Liver (tissue), 8 donors: ENCODE measurements at regions not wholly inside any gene's neighbourhood (a gene's known extent, or its start where the extent isn't known, plus 50 kb on each side); places are given as distances from the start of the nearest gene placed in this dataset.

Experiments
- DNase-seq: peaks from one replicate; pipeline ENCODE4 v3.0.0-alpha.2; 2017; ENCODE audit warnings: low spot score
- H3K27ac ChIP-seq, 2 donors: one replicate each; pipeline ENCODE4 v1.7.0; 2013; ENCODE audit warnings: inconsistent platforms in 2 of 2, low read length in 2 of 2, control low read depth in 1 of 2, low read depth in 1 of 2, mild to moderate bottlenecking in 1 of 2
- H3K27me3 ChIP-seq, 4 donors: one replicate each; pipeline versions ENCODE4 v1.6.1 to v1.7.0; 2013; ENCODE audit warnings: low read length in 3 of 4, inconsistent platforms in 1 of 4, mild to moderate bottlenecking in 1 of 4, moderate library complexity in 1 of 4; ENCODE audit not compliant: control insufficient read depth in 4 of 4, insufficient read depth in 4 of 4
- H3K36me3 ChIP-seq, 4 donors: one replicate each; pipeline versions ENCODE4 v1.6.1 to v1.7.0; 2013; ENCODE audit warnings: low read length in 3 of 4, mild to moderate bottlenecking in 3 of 4, low read depth in 1 of 4, moderate library complexity in 1 of 4; ENCODE audit not compliant: control insufficient read depth in 4 of 4, insufficient read depth in 3 of 4
- H3K4me1 ChIP-seq, 4 donors: one replicate each; pipeline versions ENCODE4 v1.6.1 to v1.7.0; 2013; ENCODE audit warnings: low read length in 3 of 4, mild to moderate bottlenecking in 3 of 4, moderate library complexity in 1 of 4; ENCODE audit not compliant: control insufficient read depth in 4 of 4, insufficient read depth in 4 of 4
- H3K4me3 ChIP-seq, 3 donors: one replicate each; pipeline versions ENCODE4 v1.6.1 to v1.7.0; 2013; ENCODE audit warnings: low read length in 3 of 3, control low read depth in 1 of 3, low read depth in 1 of 3, mild to moderate bottlenecking in 1 of 3
- H3K9ac ChIP-seq, 2 donors: one replicate each; pipeline ENCODE4 v1.7.0; 2013; ENCODE audit warnings: low read length in 2 of 2, mild to moderate bottlenecking in 2 of 2, moderate library complexity in 2 of 2, control low read depth in 1 of 2, low read depth in 1 of 2
- H3K9me3 ChIP-seq, 4 donors: one replicate each; pipeline versions ENCODE4 v1.6.1 to v1.7.0; 2013; ENCODE audit warnings: low read length in 3 of 4; ENCODE audit not compliant: control insufficient read depth in 4 of 4
- EGR1 ChIP-seq, 2 donors: IDR thresholded peaks; 2 replicates each; pipeline ENCODE4 v1.6.1; 2016 to 2018; ENCODE audit warnings: antibody characterized with exemption in 2 of 2, low read depth in 2 of 2
- FOXA1 ChIP-seq: IDR thresholded peaks from 2 replicates; pipeline ENCODE4 v1.6.1; 2016; ENCODE audit warnings: antibody characterized with exemption
- FOXA2 ChIP-seq: IDR thresholded peaks from 2 replicates; pipeline ENCODE4 v1.6.1; 2016; ENCODE audit warnings: antibody characterized with exemption
- GABPA ChIP-seq, 2 donors: IDR thresholded peaks in 1 of 2; conservative IDR thresholded peaks in 1 of 2; 2 replicates each; pipeline ENCODE4 v1.6.1; 2016; ENCODE audit warnings: antibody characterized with exemption in 2 of 2, mild to moderate bottlenecking in 1 of 2, moderate library complexity in 1 of 2
- HNF4A ChIP-seq, 2 donors: conservative IDR thresholded peaks; 2 replicates each; pipeline ENCODE4 v1.6.1; 2016; ENCODE audit warnings: antibody characterized with exemption in 2 of 2, mild to moderate bottlenecking in 2 of 2
- HNF4G ChIP-seq: IDR thresholded peaks from 2 replicates; pipeline ENCODE4 v1.6.1; 2016; ENCODE audit warnings: antibody characterized with exemption
- JUND ChIP-seq, 2 donors: IDR thresholded peaks; 2 replicates each; pipeline ENCODE4 v1.6.1; 2016; ENCODE audit warnings: antibody characterized with exemption in 2 of 2
- NR2F2 ChIP-seq: IDR thresholded peaks from 2 replicates; pipeline ENCODE4 v1.6.1; 2016; ENCODE audit warnings: antibody characterized with exemption
- RAD21 ChIP-seq, 2 donors: IDR thresholded peaks; 2 replicates each; pipeline ENCODE4 v1.6.1; 2016; ENCODE audit warnings: antibody characterized with exemption in 2 of 2, mild to moderate bottlenecking in 2 of 2
- RXRA ChIP-seq, 2 donors: IDR thresholded peaks; 2 replicates each; pipeline ENCODE4 v1.6.1; 2017 to 2018; ENCODE audit warnings: antibody characterized with exemption in 2 of 2, mild to moderate bottlenecking in 1 of 2
- SP1 ChIP-seq: IDR thresholded peaks from 2 replicates; pipeline ENCODE4 v1.6.1; 2018; ENCODE audit warnings: antibody characterized with exemption, mild to moderate bottlenecking
- TAF1 ChIP-seq: conservative IDR thresholded peaks from 2 replicates; pipeline ENCODE4 v1.6.1; 2016; ENCODE audit warnings: antibody characterized with exemption, mild to moderate bottlenecking
- YY1 ChIP-seq: IDR thresholded peaks from 2 replicates; pipeline ENCODE4 v1.6.1; 2016; ENCODE audit warnings: antibody characterized with exemption, mild to moderate bottlenecking
- WGBS: extraction: QIAGEN DNeasy Blood & Tissue Kit; methylation state at CpG from one replicate; pipeline ENCODE4 v1.1.7; 2013; 5-methylcytosine and 5-hydroxymethylcytosine counted together
- TF ChIP-seq, protein P1 (sequence below): IDR thresholded peaks from 2 replicates; pipeline ENCODE4 v1.6.1; 2016; ENCODE audit warnings: antibody characterized with exemption, mild to moderate bottlenecking
- TF ChIP-seq, protein P2 (sequence below): IDR thresholded peaks from 2 replicates; pipeline ENCODE4 v1.6.1; 2016; ENCODE audit warnings: antibody characterized with exemption
- TF ChIP-seq, protein P3 (sequence below): fragments of 150-350 bp; IDR thresholded peaks from 2 replicates; pipeline ENCODE4 v1.5.1; 2017; ENCODE audit warnings: improper control_type of control experiment, low read depth, low read length; ENCODE audit not compliant: missing input control
- TF ChIP-seq, protein P4 (sequence below): IDR thresholded peaks from 2 replicates; pipeline ENCODE4 v1.6.1; 2016; ENCODE audit warnings: antibody characterized with exemption
- TF ChIP-seq, protein P5 (sequence below): IDR thresholded peaks from 2 replicates; pipeline ENCODE4 v1.6.1; 2016; ENCODE audit warnings: antibody characterized with exemption
- donor health status: healthy.
- donor health status: healthy.
- donor health status: healthy.
- donor health status: healthy.
- donor health status: healthy.

DNA sequence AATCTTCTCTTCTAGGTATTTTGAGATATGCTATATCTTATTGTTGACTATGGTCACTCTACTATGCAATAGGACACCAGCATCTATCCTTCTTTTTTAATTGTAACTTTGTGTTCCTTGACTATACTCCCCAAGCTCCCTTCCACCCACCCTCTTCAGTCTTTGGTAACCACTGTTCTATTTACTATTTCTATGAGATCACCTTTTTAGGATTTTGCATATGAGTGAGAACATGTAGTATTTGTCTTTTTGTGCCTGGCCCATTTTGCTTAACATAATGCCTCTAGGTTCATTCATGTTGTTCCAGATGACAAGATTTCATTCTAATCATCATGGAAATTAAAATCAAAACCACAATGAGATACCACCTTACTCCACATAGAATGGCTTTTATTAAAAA, 63.3 kb upstream of the BANK1 start (continued):
- TF ChIP-seq, protein P1, sequence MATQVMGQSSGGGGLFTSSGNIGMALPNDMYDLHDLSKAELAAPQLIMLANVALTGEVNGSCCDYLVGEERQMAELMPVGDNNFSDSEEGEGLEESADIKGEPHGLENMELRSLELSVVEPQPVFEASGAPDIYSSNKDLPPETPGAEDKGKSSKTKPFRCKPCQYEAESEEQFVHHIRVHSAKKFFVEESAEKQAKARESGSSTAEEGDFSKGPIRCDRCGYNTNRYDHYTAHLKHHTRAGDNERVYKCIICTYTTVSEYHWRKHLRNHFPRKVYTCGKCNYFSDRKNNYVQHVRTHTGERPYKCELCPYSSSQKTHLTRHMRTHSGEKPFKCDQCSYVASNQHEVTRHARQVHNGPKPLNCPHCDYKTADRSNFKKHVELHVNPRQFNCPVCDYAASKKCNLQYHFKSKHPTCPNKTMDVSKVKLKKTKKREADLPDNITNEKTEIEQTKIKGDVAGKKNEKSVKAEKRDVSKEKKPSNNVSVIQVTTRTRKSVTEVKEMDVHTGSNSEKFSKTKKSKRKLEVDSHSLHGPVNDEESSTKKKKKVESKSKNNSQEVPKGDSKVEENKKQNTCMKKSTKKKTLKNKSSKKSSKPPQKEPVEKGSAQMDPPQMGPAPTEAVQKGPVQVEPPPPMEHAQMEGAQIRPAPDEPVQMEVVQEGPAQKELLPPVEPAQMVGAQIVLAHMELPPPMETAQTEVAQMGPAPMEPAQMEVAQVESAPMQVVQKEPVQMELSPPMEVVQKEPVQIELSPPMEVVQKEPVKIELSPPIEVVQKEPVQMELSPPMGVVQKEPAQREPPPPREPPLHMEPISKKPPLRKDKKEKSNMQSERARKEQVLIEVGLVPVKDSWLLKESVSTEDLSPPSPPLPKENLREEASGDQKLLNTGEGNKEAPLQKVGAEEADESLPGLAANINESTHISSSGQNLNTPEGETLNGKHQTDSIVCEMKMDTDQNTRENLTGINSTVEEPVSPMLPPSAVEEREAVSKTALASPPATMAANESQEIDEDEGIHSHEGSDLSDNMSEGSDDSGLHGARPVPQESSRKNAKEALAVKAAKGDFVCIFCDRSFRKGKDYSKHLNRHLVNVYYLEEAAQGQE, result no peak
- no peak for TF ChIP-seq SP1
- TF ChIP-seq, protein P2, sequence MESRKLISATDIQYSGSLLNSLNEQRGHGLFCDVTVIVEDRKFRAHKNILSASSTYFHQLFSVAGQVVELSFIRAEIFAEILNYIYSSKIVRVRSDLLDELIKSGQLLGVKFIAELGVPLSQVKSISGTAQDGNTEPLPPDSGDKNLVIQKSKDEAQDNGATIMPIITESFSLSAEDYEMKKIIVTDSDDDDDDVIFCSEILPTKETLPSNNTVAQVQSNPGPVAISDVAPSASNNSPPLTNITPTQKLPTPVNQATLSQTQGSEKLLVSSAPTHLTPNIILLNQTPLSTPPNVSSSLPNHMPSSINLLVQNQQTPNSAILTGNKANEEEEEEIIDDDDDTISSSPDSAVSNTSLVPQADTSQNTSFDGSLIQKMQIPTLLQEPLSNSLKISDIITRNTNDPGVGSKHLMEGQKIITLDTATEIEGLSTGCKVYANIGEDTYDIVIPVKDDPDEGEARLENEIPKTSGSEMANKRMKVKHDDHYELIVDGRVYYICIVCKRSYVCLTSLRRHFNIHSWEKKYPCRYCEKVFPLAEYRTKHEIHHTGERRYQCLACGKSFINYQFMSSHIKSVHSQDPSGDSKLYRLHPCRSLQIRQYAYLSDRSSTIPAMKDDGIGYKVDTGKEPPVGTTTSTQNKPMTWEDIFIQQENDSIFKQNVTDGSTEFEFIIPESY, result no peak
- no peak for TF ChIP-seq RAD21 (IDR thresholded peaks at IDR 0.05)

DNA sequence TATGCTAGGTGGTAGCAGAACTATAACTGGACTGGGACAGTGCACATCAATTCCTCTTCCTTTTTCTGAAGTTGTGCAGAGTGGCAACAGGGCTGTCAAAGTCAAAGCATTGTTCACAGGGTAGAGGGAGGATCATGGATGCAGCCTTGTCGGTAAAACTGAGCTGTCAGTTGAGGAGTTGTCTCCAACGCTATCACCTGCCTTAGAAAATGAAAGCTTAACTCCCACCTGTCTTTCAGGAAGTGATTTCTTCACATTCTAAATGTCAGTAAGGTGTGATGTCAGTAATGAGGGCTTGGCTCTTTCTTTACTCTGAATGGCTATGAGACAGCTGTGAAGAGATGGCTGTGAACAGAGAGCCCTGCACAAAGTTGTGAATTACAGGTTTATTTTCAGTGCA, 66.4 kb upstream of the BANK1 start:
- TF ChIP-seq TAF1, result no peak
- TF ChIP-seq, protein P3, sequence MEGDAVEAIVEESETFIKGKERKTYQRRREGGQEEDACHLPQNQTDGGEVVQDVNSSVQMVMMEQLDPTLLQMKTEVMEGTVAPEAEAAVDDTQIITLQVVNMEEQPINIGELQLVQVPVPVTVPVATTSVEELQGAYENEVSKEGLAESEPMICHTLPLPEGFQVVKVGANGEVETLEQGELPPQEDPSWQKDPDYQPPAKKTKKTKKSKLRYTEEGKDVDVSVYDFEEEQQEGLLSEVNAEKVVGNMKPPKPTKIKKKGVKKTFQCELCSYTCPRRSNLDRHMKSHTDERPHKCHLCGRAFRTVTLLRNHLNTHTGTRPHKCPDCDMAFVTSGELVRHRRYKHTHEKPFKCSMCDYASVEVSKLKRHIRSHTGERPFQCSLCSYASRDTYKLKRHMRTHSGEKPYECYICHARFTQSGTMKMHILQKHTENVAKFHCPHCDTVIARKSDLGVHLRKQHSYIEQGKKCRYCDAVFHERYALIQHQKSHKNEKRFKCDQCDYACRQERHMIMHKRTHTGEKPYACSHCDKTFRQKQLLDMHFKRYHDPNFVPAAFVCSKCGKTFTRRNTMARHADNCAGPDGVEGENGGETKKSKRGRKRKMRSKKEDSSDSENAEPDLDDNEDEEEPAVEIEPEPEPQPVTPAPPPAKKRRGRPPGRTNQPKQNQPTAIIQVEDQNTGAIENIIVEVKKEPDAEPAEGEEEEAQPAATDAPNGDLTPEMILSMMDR, result no peak
- no peak for TF ChIP-seq JUND (IDR thresholded peaks at IDR 0.05)
- TF ChIP-seq GABPA (IDR thresholded peaks at IDR 0.05 in 1 of 2, conservative IDR thresholded peaks at IDR 0.05 in 1 of 2), result no peak
- TF ChIP-seq RXRA (IDR thresholded peaks at IDR 0.05), result no peak
- no peak for TF ChIP-seq SP1
- TF ChIP-seq RAD21 (IDR thresholded peaks at IDR 0.05), result no peak
- no peak for TF ChIP-seq FOXA1
- no peak for TF ChIP-seq YY1
- TF ChIP-seq FOXA2, result no peak
- no peaks in the 10 kb centered on the region for H3K9me3 ChIP-seq
- no peaks in the 10 kb centered on the region for H3K36me3 ChIP-seq
- H3K27me3 ChIP-seq, result no peaks in the 10 kb centered on the region
- no peak overlapping the region for H3K9ac ChIP-seq
- no peak for DNase-seq
- no peaks in the 10 kb centered on the region for H3K4me1 ChIP-seq
- H3K4me3 ChIP-seq, result no peak overlapping the region
- H3K27ac ChIP-seq, result no peak overlapping the region
- 78% methylated on average over 2 of the region's 2 CpGs for WGBS

DNA sequence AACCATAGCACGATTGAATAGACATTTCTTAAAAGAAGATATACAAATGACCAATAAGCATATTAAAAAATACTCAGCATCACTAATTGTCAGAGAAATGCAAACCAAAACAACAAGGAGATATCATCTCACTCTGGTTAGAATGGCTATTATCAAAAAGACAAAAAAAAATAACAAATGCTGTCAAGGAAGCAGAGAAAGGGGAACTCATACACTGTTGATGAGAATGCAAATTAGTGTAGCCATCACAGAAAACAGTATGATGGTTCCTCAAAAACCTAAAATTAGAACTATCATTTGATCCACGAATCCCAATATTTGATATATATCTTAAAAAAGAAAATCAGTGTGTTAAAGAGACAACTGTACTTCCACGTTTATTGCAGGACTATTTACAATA, 71.7 kb upstream of the BANK1 start:
- Histone ChIP-seq H3K9me3 (no peaks in the 10 kb centered on the region), H3K4me1 (no peaks in the 10 kb centered on the region), H3K4me3 (no peak overlapping the region), H3K36me3 (no peaks in the 10 kb centered on the region), H3K27ac (no peak overlapping the region), H3K27me3 (no peaks in the 10 kb centered on the region), H3K9ac (no peak overlapping the region)
- DNase-seq, result no peak
- whole genome bisulfite sequencing, result 76% methylated on average over 3 of the region's 3 CpGs
- TF ChIP-seq SP1 (no peak), HNF4A (conservative IDR thresholded peaks at IDR 0.05) (no peak), NR2F2 (no peak), GABPA (IDR thresholded peaks at IDR 0.05 in 1 of 2, conservative IDR thresholded peaks at IDR 0.05 in 1 of 2) (no peak), RAD21 (IDR thresholded peaks at IDR 0.05) (no peak), EGR1 (IDR thresholded peaks at IDR 0.05; ENCODE audit: low read depth in 2 of 2) (no peak), JUND (IDR thresholded peaks at IDR 0.05) (no peak), HNF4G (no peak)
- TF ChIP-seq, protein P4, sequence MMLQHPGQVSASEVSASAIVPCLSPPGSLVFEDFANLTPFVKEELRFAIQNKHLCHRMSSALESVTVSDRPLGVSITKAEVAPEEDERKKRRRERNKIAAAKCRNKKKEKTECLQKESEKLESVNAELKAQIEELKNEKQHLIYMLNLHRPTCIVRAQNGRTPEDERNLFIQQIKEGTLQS, result no peak
- TF ChIP-seq, protein P1, result no peak
- TF ChIP-seq, protein P5, sequence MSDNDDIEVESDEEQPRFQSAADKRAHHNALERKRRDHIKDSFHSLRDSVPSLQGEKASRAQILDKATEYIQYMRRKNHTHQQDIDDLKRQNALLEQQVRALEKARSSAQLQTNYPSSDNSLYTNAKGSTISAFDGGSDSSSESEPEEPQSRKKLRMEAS, result no peak
- TF ChIP-seq, protein P2, result no peak
